H9 (cell line): ENCODE measurements at regions not wholly inside any gene's neighbourhood (a gene's known extent, or its start where the extent isn't known, plus 50 kb on each side); places are given as distances from the start of the nearest gene placed in this dataset.
"Not testable (repeated sequence)": the region's sequence is repeated elsewhere in the genome, so short reads cannot be mapped to it uniquely, and the experiment has no call there.

Source experiments
- DNase-seq: peaks from one replicate; pipeline ENCODE4 v3.0.0-alpha.2; 2017
- H2AFZ ChIP-seq: one replicate; pipeline ENCODE4 v1.6.1; 2013; ENCODE audit warnings: mild to moderate bottlenecking, low read length, control low read depth, moderate library complexity
- H2AK5ac ChIP-seq: 2 replicates; pipeline ENCODE4 v1.6.1; 2013; ENCODE audit warnings: low read length, control low read depth, mixed read lengths; ENCODE audit not compliant: insufficient read length
- H2BK120ac ChIP-seq: one replicate; pipeline ENCODE4 v1.6.1; 2013; ENCODE audit warnings: low read depth, mild to moderate bottlenecking, low read length, control low read depth, inconsistent platforms; ENCODE audit not compliant: poor library complexity, severe bottlenecking
- H2BK12ac ChIP-seq: 2 replicates; pipeline ENCODE4 v1.6.1; 2013; ENCODE audit warnings: low read length, control low read depth, mixed read lengths, low read depth; ENCODE audit not compliant: insufficient read length
- H2BK15ac ChIP-seq: 2 replicates; pipeline ENCODE4 v1.6.1; 2013; ENCODE audit warnings: low read depth, low read length, control low read depth
- H2BK20ac ChIP-seq: one replicate; pipeline ENCODE4 v1.6.1; 2013; ENCODE audit warnings: low read depth, mild to moderate bottlenecking, low read length, control low read depth, inconsistent platforms; ENCODE audit not compliant: poor library complexity, severe bottlenecking
- H2BK5ac ChIP-seq: 2 replicates; pipeline ENCODE4 v1.6.1; 2013; ENCODE audit warnings: low read length, control low read depth, mixed read lengths; ENCODE audit not compliant: insufficient read length
- H3K14ac ChIP-seq: 2 replicates; pipeline ENCODE4 v1.6.1; 2013; ENCODE audit warnings: low read length, control low read depth; ENCODE audit not compliant: insufficient read depth
- H3K18ac ChIP-seq: 2 replicates; pipeline ENCODE4 v1.6.1; 2013; ENCODE audit warnings: low read depth, mild to moderate bottlenecking, mixed read lengths, low read length, control low read depth; ENCODE audit not compliant: insufficient read length
- H3K23ac ChIP-seq: 2 replicates; pipeline ENCODE4 v1.6.1; 2013; ENCODE audit warnings: low read length, control low read depth, mixed read lengths, low read depth; ENCODE audit not compliant: insufficient read length
- H3K23me2 ChIP-seq: 2 replicates; pipeline ENCODE4 v1.6.1; 2013; ENCODE audit warnings: low read depth, mild to moderate bottlenecking, mixed read lengths, low read length, control low read depth; ENCODE audit not compliant: insufficient read length, poor library complexity, severe bottlenecking
- H3K27ac ChIP-seq: 2 replicates; pipeline ENCODE4 v1.5.1; 2013; ENCODE audit warnings: low read length, control low read depth, mixed read lengths, low read depth; ENCODE audit not compliant: insufficient read length
- H3K27me3 ChIP-seq: 2 replicates; pipeline ENCODE4 v1.6.1; 2013; ENCODE audit warnings: low read length, control low read depth, inconsistent platforms; ENCODE audit not compliant: insufficient read depth
- H3K4ac ChIP-seq: 2 replicates; pipeline ENCODE4 v1.6.1; 2013; ENCODE audit warnings: low read depth, mild to moderate bottlenecking, control low read depth, inconsistent platforms, low read length, moderate library complexity
- H3K4me1 ChIP-seq: 2 replicates; pipeline ENCODE4 v1.6.1; 2013; ENCODE audit warnings: low read length, control low read depth, inconsistent platforms; ENCODE audit not compliant: insufficient read depth
- H3K4me2 ChIP-seq: 2 replicates; pipeline ENCODE4 v1.6.1; 2013; ENCODE audit warnings: low read length, control low read depth, mixed read lengths; ENCODE audit not compliant: insufficient read length, insufficient read depth
- H3K56ac ChIP-seq: 2 replicates; pipeline ENCODE4 v1.6.1; 2013; ENCODE audit warnings: low read depth, mild to moderate bottlenecking, mixed read lengths, low read length, control low read depth; ENCODE audit not compliant: insufficient read length
- H3K79me1 ChIP-seq: 2 replicates; pipeline ENCODE4 v1.6.1; 2013; ENCODE audit warnings: low read depth, mild to moderate bottlenecking, moderate library complexity, low read length, control low read depth, inconsistent platforms; ENCODE audit not compliant: insufficient read depth, poor library complexity, severe bottlenecking
- H3K79me2 ChIP-seq: 2 replicates; pipeline ENCODE4 v1.6.1; 2013; ENCODE audit warnings: low read length, control low read depth, inconsistent platforms; ENCODE audit not compliant: insufficient read depth
- H3K9ac ChIP-seq: 2 replicates; pipeline ENCODE4 v1.6.1; 2013; ENCODE audit warnings: low read length, control low read depth, mixed read lengths; ENCODE audit not compliant: insufficient read length; ENCODE audit errors: extremely low read depth
- H3K9me3 ChIP-seq: one replicate; pipeline ENCODE4 v1.6.1; 2013; ENCODE audit warnings: low read depth, low read length, inconsistent platforms; ENCODE audit not compliant: control insufficient read depth
- H3T11ph ChIP-seq: one replicate; pipeline ENCODE4 v1.6.1; 2013; ENCODE audit warnings: mild to moderate bottlenecking, low read length, control low read depth, inconsistent platforms
- H4K20me1 ChIP-seq: one replicate; pipeline ENCODE4 v1.6.1; 2013; ENCODE audit not compliant: control insufficient read depth, insufficient read length, insufficient read depth
- H4K5ac ChIP-seq: 2 replicates; pipeline ENCODE4 v1.6.1; 2013; ENCODE audit warnings: low read depth, mild to moderate bottlenecking, mixed read lengths, low read length, control low read depth; ENCODE audit not compliant: insufficient read length
- H4K8ac ChIP-seq: replicated peaks from 2 replicates; pipeline ENCODE4 v1.6.1; 2013; ENCODE audit warnings: low read length, control low read depth, mixed read lengths, low read depth; ENCODE audit not compliant: insufficient read length
- H4K91ac ChIP-seq: 2 replicates; pipeline ENCODE4 v1.6.1; 2013; ENCODE audit warnings: low read depth, mild to moderate bottlenecking, moderate library complexity, mixed read lengths, low read length, control low read depth; ENCODE audit not compliant: insufficient read length
- H3K27ac Mint-ChIP-seq, 3 experiments: 2 replicates in 2 of 3; 3 replicates in 1 of 3; pipeline ENCODE4 v1.8.0; 2020 to 2021; ENCODE audit warnings: mixed read lengths in 3 of 3, mild to moderate bottlenecking in 1 of 3, moderate library complexity in 1 of 3
- H3K27me3 Mint-ChIP-seq: 2 replicates; pipeline ENCODE4 v1.8.0; 2021; ENCODE audit warnings: low read depth, mild to moderate bottlenecking, moderate library complexity, mixed read lengths
- H3K36me3 Mint-ChIP-seq, 3 experiments: 2 replicates in 2 of 3; 3 replicates in 1 of 3; pipeline ENCODE4 v1.8.0; 2020 to 2021; ENCODE audit warnings: low read depth in 3 of 3, mixed read lengths in 3 of 3; ENCODE audit not compliant: insufficient read depth in 1 of 3
- H3K4me1 Mint-ChIP-seq, 2 experiments: 2 replicates each; pipeline ENCODE4 v1.8.0; 2020; ENCODE audit warnings: mixed read lengths in 2 of 2
- H3K4me3 Mint-ChIP-seq, 2 experiments: 2 replicates in 1 of 2; 3 replicates in 1 of 2; pipeline ENCODE4 v1.8.0; 2020 to 2021; ENCODE audit warnings: mild to moderate bottlenecking in 2 of 2, mixed read lengths in 2 of 2, moderate library complexity in 1 of 2
- H3K9me3 Mint-ChIP-seq, 2 experiments: 2 replicates in 1 of 2; 3 replicates in 1 of 2; pipeline ENCODE4 v1.8.0; 2020; ENCODE audit warnings: mild to moderate bottlenecking in 2 of 2, mixed read lengths in 2 of 2, moderate library complexity in 1 of 2
- WGBS: extraction: QIAGEN DNeasy Blood & Tissue Kit; methylation state at CpG from one replicate; pipeline ENCODE4 v1.1.7; 2013; ENCODE audit warnings: missing lambda C conversion rate, low lambda C conversion rate, mixed read lengths; ENCODE audit not compliant: insufficient read length; ENCODE audit errors: extremely low coverage; 5-methylcytosine and 5-hydroxymethylcytosine counted together

GRCh38 chr22:16662330-16662729 lies 69.7 kb upstream of the CCT8L2 start:
- H2BK20ac ChIP-seq, H2BK120ac ChIP-seq, H2BK12ac ChIP-seq, H3K4me2 ChIP-seq, H4K8ac ChIP-seq, H3T11ph ChIP-seq, H4K20me1 ChIP-seq, H3K36me3 Mint-ChIP-seq, H3K23ac ChIP-seq, H3K18ac ChIP-seq, H4K91ac ChIP-seq, H4K5ac ChIP-seq, H2AFZ ChIP-seq, H3K79me2 ChIP-seq, H3K4me3 Mint-ChIP-seq, DNase-seq, H3K27me3 ChIP-seq, H3K27ac Mint-ChIP-seq, H2AK5ac ChIP-seq, H2BK15ac ChIP-seq, H3K14ac ChIP-seq, H3K27ac ChIP-seq, H3K79me1 ChIP-seq, H3K4me1 Mint-ChIP-seq, H3K4me1 ChIP-seq, H3K56ac ChIP-seq, H2BK5ac ChIP-seq, H3K4ac ChIP-seq, H3K9ac ChIP-seq, H3K23me2 ChIP-seq, H3K27me3 Mint-ChIP-seq: not testable (repeated sequence)
- WGBS, result no CpG with 5 or more reads among the region's 2 CpGs
- peaks cover 10% of the 10 kb centered on the region for H3K9me3 ChIP-seq
- H3K9me3 Mint-ChIP-seq, result peaks cover 64 to 79% of the 10 kb centered on the region in 2 experiments

- H3K4me1 Mint-ChIP-seq, H4K5ac ChIP-seq, H2BK12ac ChIP-seq, H2AK5ac ChIP-seq, DNase-seq, H3K79me1 ChIP-seq, H3K4me3 Mint-ChIP-seq, H2BK20ac ChIP-seq, H3K14ac ChIP-seq, H3K27ac ChIP-seq, H4K20me1 ChIP-seq, H3K23me2 ChIP-seq, H3K79me2 ChIP-seq, H3K9ac ChIP-seq, H3K56ac ChIP-seq, H3K4me2 ChIP-seq, H3K27me3 Mint-ChIP-seq, H3K18ac ChIP-seq, H2BK15ac ChIP-seq, H3T11ph ChIP-seq, H4K91ac ChIP-seq, H3K36me3 Mint-ChIP-seq, H3K4me1 ChIP-seq, H3K23ac ChIP-seq, H3K27ac Mint-ChIP-seq, H2BK5ac ChIP-seq, H3K4ac ChIP-seq, H2BK120ac ChIP-seq, H4K8ac ChIP-seq, H2AFZ ChIP-seq, H3K27me3 ChIP-seq: not testable (repeated sequence)
- H3K9me3 ChIP-seq, result peaks cover 10% of the 10 kb centered on the region
- WGBS, result no CpG with 5 or more reads among the region's 8 CpGs
- H3K9me3 Mint-ChIP-seq, result peaks cover 68 to 76% of the 10 kb centered on the region in 2 experiments
Observed at GRCh38 chr22:16660989-16661388, 68.4 kb upstream of the CCT8L2 start.
